Fibroblast of the aortic adventitia (primary cell): ENCODE measurements at regions not wholly inside any gene's neighbourhood (a gene's known extent, or its start where the extent isn't known, plus 50 kb on each side); places are given as distances from the start of the nearest gene placed in this dataset.

Source experiments
- DNase-seq: peaks from one replicate; pipeline ENCODE4 v3.0.0-alpha.2; 2010; ENCODE audit warnings: low read depth
- H3K4me3 ChIP-seq: 2 replicates; pipeline ENCODE4 v1.5.1; 2011; ENCODE audit warnings: low read depth, mild to moderate bottlenecking, control low read depth, low read length, moderate library complexity
- TF ChIP-seq, protein P1 (sequence below): IDR thresholded peaks from 2 replicates; pipeline ENCODE4 v1.5.1; 2011; ENCODE audit warnings: mild to moderate bottlenecking, low read length, control low read depth, inconsistent platforms; ENCODE audit not compliant: insufficient read depth

DNA sequence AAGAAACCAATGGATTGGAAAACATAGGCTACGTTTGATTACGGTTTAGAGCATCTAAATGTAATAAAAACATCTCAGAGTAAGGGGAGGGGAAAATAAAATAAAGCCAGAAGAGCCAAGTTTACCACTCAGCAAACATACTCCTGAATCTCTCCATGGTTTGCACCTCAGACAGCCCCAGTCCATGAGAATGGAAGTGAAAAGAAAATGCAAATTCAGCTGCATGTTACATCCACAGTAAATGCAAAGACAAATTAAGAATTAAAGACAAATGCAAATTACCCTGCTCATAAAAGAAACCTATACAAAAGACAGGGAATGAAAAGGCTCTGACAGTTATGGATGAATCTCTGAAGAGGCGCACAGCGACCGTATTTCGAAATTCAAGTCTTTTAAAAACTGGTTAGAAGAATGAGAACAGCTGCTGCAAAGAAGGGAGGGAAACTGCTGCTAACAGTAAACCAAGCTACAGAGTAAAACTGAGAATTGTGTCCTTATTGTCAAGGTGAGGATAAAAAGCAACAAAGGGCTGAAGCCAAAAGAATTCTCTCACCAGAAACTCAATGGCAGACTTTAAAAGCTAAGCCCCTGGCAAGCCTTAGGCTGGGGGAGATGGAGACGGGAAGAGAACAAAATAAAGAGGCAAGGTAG, 197.9 kb upstream of the ACVR2A start:
- no peak overlapping the region for H3K4me3 ChIP-seq
- DNase-seq, result no peak
- TF ChIP-seq, protein P1, sequence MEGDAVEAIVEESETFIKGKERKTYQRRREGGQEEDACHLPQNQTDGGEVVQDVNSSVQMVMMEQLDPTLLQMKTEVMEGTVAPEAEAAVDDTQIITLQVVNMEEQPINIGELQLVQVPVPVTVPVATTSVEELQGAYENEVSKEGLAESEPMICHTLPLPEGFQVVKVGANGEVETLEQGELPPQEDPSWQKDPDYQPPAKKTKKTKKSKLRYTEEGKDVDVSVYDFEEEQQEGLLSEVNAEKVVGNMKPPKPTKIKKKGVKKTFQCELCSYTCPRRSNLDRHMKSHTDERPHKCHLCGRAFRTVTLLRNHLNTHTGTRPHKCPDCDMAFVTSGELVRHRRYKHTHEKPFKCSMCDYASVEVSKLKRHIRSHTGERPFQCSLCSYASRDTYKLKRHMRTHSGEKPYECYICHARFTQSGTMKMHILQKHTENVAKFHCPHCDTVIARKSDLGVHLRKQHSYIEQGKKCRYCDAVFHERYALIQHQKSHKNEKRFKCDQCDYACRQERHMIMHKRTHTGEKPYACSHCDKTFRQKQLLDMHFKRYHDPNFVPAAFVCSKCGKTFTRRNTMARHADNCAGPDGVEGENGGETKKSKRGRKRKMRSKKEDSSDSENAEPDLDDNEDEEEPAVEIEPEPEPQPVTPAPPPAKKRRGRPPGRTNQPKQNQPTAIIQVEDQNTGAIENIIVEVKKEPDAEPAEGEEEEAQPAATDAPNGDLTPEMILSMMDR, result no peak

DNA sequence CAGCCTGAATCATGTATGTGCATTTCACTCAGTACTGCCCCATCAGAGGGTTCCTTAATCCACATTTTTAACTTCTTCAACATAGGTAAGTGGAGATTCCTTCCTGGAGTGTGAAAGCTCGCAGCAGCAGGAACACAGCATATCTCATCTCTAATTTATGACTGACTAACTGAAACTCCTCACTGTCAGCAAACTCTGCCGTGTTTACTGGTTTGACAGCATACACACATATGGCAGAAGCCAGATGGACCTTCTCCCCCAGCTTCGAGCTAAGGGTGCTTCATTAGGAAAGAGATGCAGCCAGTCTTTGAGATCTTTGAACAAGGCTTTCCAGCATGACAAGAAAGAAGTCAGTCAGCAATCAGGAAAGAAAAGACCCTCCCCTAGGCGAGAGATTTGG, 200.3 kb upstream of the ACVR2A start:
- DNase-seq, result no peak
- no peak overlapping the region for H3K4me3 ChIP-seq
- TF ChIP-seq, protein P1, result no peak

DNA sequence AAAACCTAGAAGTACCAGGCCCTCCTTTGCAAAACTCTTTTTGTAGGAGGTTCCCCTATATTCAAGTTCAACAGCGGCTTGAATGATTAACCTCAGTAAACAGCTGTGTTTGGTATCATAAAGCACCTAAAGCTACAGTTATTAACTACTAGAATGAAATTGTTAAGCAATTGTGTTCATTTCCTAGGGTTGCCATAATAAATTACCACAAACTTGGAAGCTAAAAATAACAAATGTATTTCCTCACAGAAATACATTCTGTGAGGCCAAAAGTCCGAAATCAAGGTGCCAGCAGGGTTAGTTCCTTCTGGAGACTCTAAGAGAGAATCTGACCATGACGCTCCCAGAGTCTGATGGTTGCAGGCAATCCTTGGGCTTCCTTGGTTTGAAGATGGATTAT, 202.1 kb upstream of the ACVR2A start:
- no peak for DNase-seq
- no peak overlapping the region for H3K4me3 ChIP-seq
- TF ChIP-seq, protein P1, result no peak

DNA sequence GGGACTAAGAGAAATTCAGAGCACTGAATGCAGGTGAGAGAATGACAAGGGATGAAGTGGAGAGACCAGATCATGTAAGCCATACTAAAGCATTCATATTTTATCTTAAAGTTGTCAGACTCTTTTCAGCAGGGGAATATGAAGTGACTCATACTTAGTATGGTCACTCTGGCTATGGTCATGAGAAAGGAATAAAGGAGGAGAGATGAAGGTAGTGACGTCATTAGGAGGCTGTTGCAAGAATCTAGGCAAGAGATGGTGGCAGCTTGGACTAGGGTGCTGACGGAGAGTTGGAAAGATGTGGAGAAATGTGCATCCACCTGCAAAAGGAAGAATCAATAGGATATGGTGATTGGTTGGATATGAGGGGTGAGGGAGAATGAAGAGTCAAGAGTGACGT, 203.2 kb upstream of the ACVR2A start:
- H3K4me3 ChIP-seq, result no peak overlapping the region
- DNase-seq, result peak; percentile 29
- TF ChIP-seq, protein P1, result no peak

DNA sequence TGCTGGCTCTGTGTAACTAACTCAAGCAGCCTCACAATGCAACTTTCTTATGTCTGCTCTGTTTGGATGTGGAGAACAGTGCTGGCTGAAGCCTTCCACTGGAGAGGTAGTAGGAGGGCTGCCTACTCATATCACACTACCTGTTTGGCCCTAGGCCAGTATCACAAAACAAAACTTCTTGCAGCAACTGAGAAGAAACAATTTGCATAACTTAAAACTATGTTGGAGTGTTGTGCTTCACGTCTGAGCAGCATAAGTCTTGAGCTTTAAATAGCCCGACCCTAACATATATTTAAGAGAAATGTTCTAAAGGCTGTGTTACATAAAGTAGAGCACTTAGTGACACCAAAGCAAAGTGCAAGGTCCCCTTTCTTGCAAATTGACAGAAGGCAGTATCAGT, 204.9 kb upstream of the ACVR2A start:
- DNase-seq, result no peak
- no peak overlapping the region for H3K4me3 ChIP-seq
- TF ChIP-seq, protein P1, result no peak

DNA sequence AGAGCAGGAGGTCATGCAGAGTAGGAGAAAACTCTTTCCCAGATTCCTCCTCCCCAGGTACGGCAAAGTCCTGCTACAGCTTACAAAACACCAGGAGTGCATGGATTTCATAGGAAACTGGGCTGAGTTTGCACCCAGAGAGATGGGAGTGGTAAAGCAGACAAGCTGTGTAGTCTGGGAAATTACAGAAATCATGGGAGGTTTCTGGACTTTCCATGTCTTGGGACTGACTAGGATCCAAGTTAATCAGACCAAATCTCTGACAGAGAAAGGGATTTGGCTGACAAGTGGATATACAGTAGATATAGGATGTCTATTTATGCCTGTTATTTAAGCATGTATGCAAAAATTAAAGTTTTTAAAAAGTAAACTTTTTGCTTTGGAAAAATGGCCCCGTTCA, 205.4 kb upstream of the ACVR2A start:
- H3K4me3 ChIP-seq, result no peak overlapping the region
- no peak for DNase-seq
- TF ChIP-seq, protein P1, result no peak

DNA sequence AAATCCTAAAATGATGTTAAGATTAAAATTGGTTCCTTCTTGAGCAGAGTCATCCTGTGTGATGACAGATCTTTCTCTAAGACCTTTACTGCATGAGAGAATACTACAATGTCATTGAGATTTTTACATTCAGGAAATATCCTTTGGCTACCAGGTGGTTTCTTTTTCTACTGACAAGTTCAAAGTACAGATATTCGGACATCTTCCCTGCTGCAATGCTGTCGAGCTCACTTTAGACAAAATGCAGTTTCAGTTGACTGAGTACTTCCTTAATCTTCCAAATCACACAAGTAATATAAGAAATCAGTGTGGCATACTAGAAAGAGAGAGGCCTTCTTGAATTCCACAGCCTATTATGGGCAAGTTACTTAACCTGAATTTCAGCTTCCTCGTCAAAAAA, 207.9 kb upstream of the ACVR2A start:
- no peak for DNase-seq
- H3K4me3 ChIP-seq, result no peak overlapping the region
- TF ChIP-seq, protein P1, result no peak
